ENCODE measurements at regions not wholly inside any gene's neighbourhood (a gene's known extent, or its start where the extent isn't known, plus 50 kb on each side); places are given as distances from the start of the nearest gene placed in this dataset.
"Not testable (repeated sequence)": the region's sequence is repeated elsewhere in the genome, so short reads cannot be mapped to it uniquely, and the experiment has no call there.

GRCh38 chr10:33022090-33022489, 64.1 kb upstream of the ITGB1 start:
- H3K27me3 ChIP-seq (replicated peaks; ENCODE audit: insufficient read depth, low read depth, low read length, poor library complexity) = no peaks in the 10 kb centered on the region
- no peaks in the 10 kb centered on the region for H3K4me1 ChIP-seq (ENCODE audit: insufficient read depth, low read length, poor library complexity, severe bottlenecking)
- no peaks in the 10 kb centered on the region for H3K36me3 ChIP-seq (ENCODE audit: insufficient read depth, low read length, poor library complexity, severe bottlenecking)
- DNase-seq (ENCODE audit: low spot score) = no peak
- no TSS peak for BruUV-seq (replicated peaks)
- intact Hi-C loops (cut with micrococcal nuclease; ENCODE audit: unreplicated experiment) = no loop called here
- ChIA-PET CTCF (interaction anchor here (1.7 kb wide), 1 partner anchor 13 kb away, joined by 4 read pairs; no protein-coding TSS in a partner anchor), POLR2A (ENCODE audit: low non-redundant PET) (no interaction called here)
- no peaks in the 10 kb centered on the region for H3K9me3 ChIP-seq (ENCODE audit: low read depth, low read length, poor library complexity, severe bottlenecking)
- H3K27ac ChIP-seq (ENCODE audit: low read depth, low read length, poor library complexity, severe bottlenecking) = no peak overlapping the region
- TF ChIP-seq CTCF (conservative IDR thresholded peaks at IDR 0.05; ENCODE audit: low read depth, low read length) = no peak
- no peak for TF ChIP-seq EZH2 (IDR thresholded peaks at IDR 0.05; ENCODE audit: borderline replicate concordance, low read depth, low read length, poor library complexity, severe bottlenecking)
- no peak overlapping the region for H3K4me3 ChIP-seq (ENCODE audit: low read depth, low read length, poor library complexity, severe bottlenecking)

GRCh38 chr10:33016988-33017387, 59.0 kb upstream of the ITGB1 start:
- ChIA-PET CTCF (no interaction called here), POLR2A (ENCODE audit: low non-redundant PET) (no interaction called here)
- Histone ChIP-seq H3K4me1 (ENCODE audit: insufficient read depth, low read length, poor library complexity, severe bottlenecking) (no peaks in the 10 kb centered on the region), H3K27me3 (replicated peaks; ENCODE audit: insufficient read depth, low read depth, low read length, poor library complexity) (no peaks in the 10 kb centered on the region), H3K9me3 (ENCODE audit: low read depth, low read length, poor library complexity, severe bottlenecking) (no peaks in the 10 kb centered on the region), H3K27ac (ENCODE audit: low read depth, low read length, poor library complexity, severe bottlenecking) (no peak overlapping the region), H3K4me3 (ENCODE audit: low read depth, low read length, poor library complexity, severe bottlenecking) (no peak overlapping the region), H3K36me3 (ENCODE audit: insufficient read depth, low read length, poor library complexity, severe bottlenecking) (no peaks in the 10 kb centered on the region)
- no TSS peak for BruUV-seq (replicated peaks)
- no peak for DNase-seq (ENCODE audit: low spot score)
- intact Hi-C loops (cut with micrococcal nuclease; ENCODE audit: unreplicated experiment) = no loop called here
- TF ChIP-seq EZH2 (IDR thresholded peaks at IDR 0.05; ENCODE audit: borderline replicate concordance, low read depth, low read length, poor library complexity, severe bottlenecking) (no peak), CTCF (conservative IDR thresholded peaks at IDR 0.05; ENCODE audit: low read depth, low read length) (no peak)

GRCh38 chr10:33015761-33016547, 57.9 kb upstream of the ITGB1 start:
- CTCF ChIA-PET = no interaction called here
- H3K4me1 ChIP-seq (ENCODE audit: insufficient read depth, low read length, poor library complexity, severe bottlenecking) = no peaks in the 10 kb centered on the region
- POLR2A ChIA-PET (ENCODE audit: low non-redundant PET) = no interaction called here
- no peak for TF ChIP-seq CTCF (conservative IDR thresholded peaks at IDR 0.05; ENCODE audit: low read depth, low read length)
- no peaks in the 10 kb centered on the region for H3K36me3 ChIP-seq (ENCODE audit: insufficient read depth, low read length, poor library complexity, severe bottlenecking)
- no peaks in the 10 kb centered on the region for H3K27me3 ChIP-seq (replicated peaks; ENCODE audit: insufficient read depth, low read depth, low read length, poor library complexity)
- H3K4me3 ChIP-seq (ENCODE audit: low read depth, low read length, poor library complexity, severe bottlenecking) = no peak overlapping the region
- no TSS peak for BruUV-seq (replicated peaks)
- no peaks in the 10 kb centered on the region for H3K9me3 ChIP-seq (ENCODE audit: low read depth, low read length, poor library complexity, severe bottlenecking)
- H3K27ac ChIP-seq (ENCODE audit: low read depth, low read length, poor library complexity, severe bottlenecking) = no peak overlapping the region
- intact Hi-C loops (cut with micrococcal nuclease; ENCODE audit: unreplicated experiment) = no loop called here
- DNase-seq (ENCODE audit: low spot score) = no peak

GRCh38 chr10:33013331-33013730, 55.3 kb upstream of the ITGB1 start:
- H3K9me3 ChIP-seq (ENCODE audit: low read depth, low read length, poor library complexity, severe bottlenecking); DNase-seq (ENCODE audit: low spot score); CTCF ChIA-PET; H3K27me3 ChIP-seq (replicated peaks; ENCODE audit: insufficient read depth, low read depth, low read length, poor library complexity); H3K27ac ChIP-seq (ENCODE audit: low read depth, low read length, poor library complexity, severe bottlenecking); intact Hi-C loops (cut with micrococcal nuclease; ENCODE audit: unreplicated experiment); H3K36me3 ChIP-seq (ENCODE audit: insufficient read depth, low read length, poor library complexity, severe bottlenecking); POLR2A ChIA-PET (ENCODE audit: low non-redundant PET); H3K4me1 ChIP-seq (ENCODE audit: insufficient read depth, low read length, poor library complexity, severe bottlenecking); BruUV-seq (replicated peaks); H3K4me3 ChIP-seq (ENCODE audit: low read depth, low read length, poor library complexity, severe bottlenecking): not testable (repeated sequence)
